Activated T-cell treated with anti-CD3 and anti-CD28 coated beads, Interleukin-2, amount 50 U/mL, for 1 hour (primary cell): ENCODE measurements at regions not wholly inside any gene's neighbourhood (a gene's known extent, or its start where the extent isn't known, plus 50 kb on each side); places are given as distances from the start of the nearest gene placed in this dataset.
"Not testable (repeated sequence)": the region's sequence is repeated elsewhere in the genome, so short reads cannot be mapped to it uniquely, and the experiment has no call there.

ENCODE experiments used
- DNase-seq: peaks from one replicate; pipeline ENCODE4 v3.0.0-alpha.2; 2020

DNA sequence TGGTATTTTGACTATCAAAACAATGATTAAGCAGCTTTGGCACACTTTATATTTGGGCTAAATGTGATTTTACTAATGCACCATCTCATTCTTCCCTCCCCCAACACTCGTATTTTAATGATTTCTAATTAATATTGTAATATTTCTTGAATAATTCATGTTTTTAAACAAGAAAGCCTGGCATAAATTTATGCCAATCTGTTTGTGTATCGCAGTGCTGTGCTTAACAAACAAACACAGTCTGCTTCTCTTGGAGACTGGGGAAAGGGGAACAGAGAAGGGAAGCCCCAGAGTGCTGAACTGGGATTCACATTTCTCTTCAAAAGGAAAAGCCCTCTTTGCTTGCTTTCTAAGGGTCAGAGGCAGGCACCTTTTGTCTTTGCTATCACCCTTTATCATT is 496.9 kb upstream of the STXBP6 start:
- no peak for DNase-seq

GRCh38 chr14:25537846-25538455 is 488.0 kb upstream of the STXBP6 start:
- DNase-seq = no peak

DNA sequence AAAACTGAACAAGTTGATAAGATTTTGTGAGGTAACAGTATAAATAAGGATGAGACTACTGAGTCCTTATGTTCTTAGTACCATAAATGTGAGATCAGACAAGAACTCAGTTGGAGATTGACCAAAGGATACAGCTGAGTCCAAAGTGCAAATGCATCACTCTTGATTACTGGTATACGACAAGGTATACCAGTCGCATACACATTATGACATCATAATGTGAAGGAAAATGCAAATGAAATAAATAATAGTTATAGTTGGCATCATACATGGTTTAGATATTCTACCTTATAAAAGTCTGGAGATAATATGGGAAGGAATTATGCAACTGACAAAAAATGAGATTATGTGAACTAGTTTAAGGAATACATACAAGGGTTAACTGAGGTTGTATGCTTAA is 476.3 kb upstream of the STXBP6 start:
- no peak for DNase-seq

DNA sequence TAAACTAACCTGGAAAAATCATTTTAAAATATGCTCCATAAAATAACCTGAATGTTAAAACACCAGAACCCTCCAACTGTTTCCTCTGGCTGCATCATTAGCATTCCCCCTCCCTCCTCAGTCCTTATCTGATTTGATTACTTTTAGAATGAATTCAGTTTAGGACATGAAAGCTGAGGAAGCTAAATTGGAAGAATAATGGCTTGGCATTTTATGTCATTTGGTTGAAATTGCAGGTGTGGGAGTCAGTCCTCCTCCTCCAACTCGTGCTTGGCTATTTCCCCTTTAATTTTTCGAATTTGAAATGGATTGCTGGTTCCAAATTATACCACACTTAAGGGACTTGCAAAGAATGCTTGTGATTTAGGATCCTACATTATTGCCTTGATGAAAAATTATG is 473.0 kb upstream of the STXBP6 start:
- no peak for DNase-seq

GRCh38 chr14:25522116-25522515 is 472.2 kb upstream of the STXBP6 start:
- DNase-seq = no peak

DNA sequence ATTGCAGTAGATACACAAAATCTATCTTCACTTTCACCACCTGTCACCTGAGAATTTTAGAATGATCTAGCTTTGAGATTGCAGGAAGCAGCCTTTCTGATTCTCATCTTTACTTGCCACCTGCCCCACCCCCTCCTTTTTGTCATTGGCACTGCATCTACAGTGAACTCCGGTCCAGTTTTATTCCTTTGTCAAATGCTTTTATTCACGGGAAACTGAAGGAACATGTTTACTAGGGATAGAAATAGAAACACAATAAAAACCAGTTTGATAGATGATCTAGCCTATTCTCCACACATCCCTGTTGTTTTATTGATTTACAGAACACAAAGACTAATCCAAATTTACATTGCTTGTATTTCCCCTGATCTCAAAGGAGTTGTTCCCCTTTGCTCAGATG is 471.7 kb upstream of the STXBP6 start:
- no peak for DNase-seq

- DNase-seq = no peak
Observed at GRCh38 chr14:25520821-25521220, 470.9 kb upstream of the STXBP6 start.

- no peak for DNase-seq
Observed at GRCh38 chr14:25518364-25518763, 468.4 kb upstream of the STXBP6 start.

GRCh38 chr14:25516838-25517237 is 466.9 kb upstream of the STXBP6 start:
- no peak for DNase-seq

DNA sequence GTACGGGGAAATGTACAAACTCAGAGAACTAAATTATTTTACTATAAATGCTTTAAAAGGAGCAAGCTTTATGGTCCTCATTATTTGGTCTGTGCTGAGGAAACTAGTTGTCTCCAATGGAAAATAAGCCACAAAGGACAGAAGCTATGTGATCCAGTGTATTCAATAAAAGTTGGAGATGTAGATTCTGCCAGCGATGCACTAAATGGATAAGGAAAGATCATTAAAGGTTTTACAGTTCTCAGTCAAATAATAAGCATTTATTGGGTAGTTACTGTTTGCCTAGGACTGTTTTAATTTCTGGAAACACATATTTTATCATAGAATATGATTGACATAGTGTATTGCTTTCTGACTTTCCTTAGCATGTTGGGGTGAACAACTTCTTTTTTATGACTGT is 458.9 kb upstream of the STXBP6 start:
- no peak for DNase-seq

DNA sequence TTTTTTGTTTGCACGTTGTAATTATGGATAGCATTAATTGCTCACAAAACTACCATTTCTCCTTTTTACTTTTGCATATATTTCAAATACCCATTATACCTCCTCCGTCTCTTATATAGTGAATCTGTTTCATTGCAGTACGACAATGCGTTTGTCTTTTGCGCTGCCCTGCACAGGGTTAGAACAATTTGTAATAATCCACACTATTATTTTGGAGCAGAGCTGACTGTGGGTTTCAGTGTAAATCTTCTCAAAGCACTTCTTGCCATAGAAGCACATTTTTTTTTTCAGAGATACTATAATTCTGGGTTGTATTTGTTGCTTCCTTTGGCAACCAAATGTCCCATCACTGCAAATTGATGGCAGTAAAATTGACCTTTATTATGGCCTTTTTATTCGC is 451.8 kb upstream of the STXBP6 start:
- no peak for DNase-seq

- DNase-seq = no peak
Observed at GRCh38 chr14:25488961-25489360, 439.0 kb upstream of the STXBP6 start.

- DNase-seq = no peak
Observed at GRCh38 chr14:25485381-25485780, 435.4 kb upstream of the STXBP6 start.

DNA sequence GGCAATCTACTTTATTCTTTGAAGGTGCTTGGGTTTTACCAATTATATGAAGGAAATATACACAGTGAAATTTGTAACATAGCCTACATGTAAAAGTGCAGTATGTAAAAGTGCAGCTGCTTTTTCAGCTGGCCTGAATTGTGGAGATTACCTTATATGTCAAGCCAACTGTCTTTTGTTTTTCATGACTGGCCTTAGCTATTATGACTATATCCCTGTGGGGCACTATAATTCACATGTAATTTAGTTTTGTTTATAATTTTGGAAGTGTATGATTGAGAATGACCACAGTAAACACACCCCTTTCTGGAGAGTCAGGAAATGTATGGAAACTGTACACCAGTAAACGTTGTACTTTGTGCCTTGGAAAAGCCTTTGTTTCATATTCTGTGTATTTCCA is 435.0 kb upstream of the STXBP6 start:
- no peak for DNase-seq

DNA sequence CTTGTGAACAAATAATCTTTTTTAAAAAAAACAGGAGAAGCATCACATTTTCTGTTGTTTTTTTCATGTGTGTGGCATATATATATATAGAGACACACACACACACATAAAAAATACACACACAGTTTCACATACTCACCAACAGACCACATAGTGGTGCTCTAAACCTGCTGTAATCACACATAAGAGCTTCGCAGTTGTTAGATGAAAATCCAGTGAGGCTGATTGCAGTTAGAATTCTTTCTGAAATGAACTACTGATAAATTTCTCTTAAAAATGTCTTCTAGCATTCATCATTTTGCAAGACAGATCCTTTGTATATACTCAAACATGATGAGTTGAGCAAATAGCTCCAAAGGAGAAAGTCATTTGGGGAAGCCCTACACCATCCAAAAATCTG is 434.3 kb upstream of the STXBP6 start:
- DNase-seq = no peak

- no peak for DNase-seq
Observed at GRCh38 chr14:25477316-25478098, 427.6 kb upstream of the STXBP6 start.

GRCh38 chr14:25472700-25473099 is 422.8 kb upstream of the STXBP6 start:
- no peak for DNase-seq

GRCh38 chr14:25464772-25465171 is 414.8 kb upstream of the STXBP6 start:
- no peak for DNase-seq

- no peak for DNase-seq
Observed at GRCh38 chr14:25464078-25464477, 414.1 kb upstream of the STXBP6 start.

DNA sequence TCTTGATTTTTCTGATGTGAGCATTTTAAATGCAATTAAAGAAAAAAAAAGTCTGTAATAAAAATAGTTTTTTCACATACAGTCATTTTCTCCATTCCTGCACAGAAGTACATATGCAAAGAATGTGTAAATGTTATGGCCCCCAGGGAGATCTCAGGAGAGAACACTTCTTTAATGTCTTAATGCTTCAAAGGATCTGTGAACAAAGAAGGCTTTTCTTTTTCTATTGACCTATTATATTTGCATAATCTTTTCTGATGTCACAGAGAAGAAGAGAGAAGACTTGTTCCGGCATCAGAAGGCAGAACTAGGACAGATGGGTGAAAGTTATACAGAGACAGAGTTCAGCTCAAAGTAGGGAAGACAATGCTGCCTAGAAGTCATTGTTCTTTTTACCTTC is 413.5 kb upstream of the STXBP6 start:
- no peak for DNase-seq

- no peak for DNase-seq
Observed at GRCh38 chr14:25461780-25462179, 411.8 kb upstream of the STXBP6 start.

GRCh38 chr14:25444381-25444780 is 394.4 kb upstream of the STXBP6 start:
- no peak for DNase-seq

DNA sequence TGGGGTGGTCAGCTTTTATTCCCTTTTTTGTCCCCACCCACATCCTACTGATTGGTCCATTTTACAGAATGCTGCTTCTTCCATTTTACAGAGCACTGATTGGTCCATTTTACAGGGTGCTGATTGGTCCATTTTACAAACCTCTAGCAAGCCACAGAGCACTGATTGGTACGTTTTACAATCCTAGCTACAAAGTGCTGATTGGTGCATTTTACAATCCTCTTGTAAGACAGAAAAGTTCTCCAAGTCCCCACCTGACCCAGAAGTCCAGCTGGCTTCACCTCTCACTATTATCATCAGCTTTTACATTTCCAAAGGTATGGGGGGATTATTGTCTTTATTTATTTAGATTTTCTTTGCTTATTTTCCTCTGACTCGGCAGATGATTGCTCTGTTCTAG is 390.4 kb upstream of the STXBP6 start:
- not testable (repeated sequence) for DNase-seq

DNA sequence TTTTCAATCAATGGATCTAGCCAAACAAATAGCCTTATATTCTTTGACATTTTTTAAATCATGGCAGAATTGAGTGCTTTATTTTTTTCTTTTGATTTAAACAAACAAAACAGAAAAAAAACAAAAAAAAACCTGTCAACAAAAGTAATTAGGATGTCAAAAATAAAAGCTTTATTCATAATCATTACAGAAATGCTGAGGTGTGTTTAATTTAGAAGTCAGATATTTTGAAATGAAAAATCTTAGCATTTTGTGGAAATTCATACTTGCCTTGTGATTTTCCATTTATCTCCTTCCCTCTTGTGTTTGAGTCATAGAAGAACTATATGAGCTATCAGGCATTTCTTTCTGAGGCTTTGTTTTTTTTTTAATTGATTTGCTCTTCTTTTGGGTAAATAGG is 387.0 kb upstream of the STXBP6 start:
- no peak for DNase-seq

- no peak for DNase-seq
Observed at GRCh38 chr14:25436288-25436875, 386.4 kb upstream of the STXBP6 start.
